Astrocyte of the cerebellum (primary cell): ENCODE measurements at regions not wholly inside any gene's neighbourhood (a gene's known extent, or its start where the extent isn't known, plus 50 kb on each side); places are given as distances from the start of the nearest gene placed in this dataset.

Source experiments
- DNase-seq: peaks from one replicate; pipeline ENCODE4 v3.0.0-alpha.2; 2011; ENCODE audit warnings: low read depth
- H3K4me3 ChIP-seq: 2 replicates; pipeline ENCODE4 v1.5.1; 2011; ENCODE audit warnings: mild to moderate bottlenecking, low read depth, low read length, moderate library complexity
- in situ Hi-C: cut with HindIII; loops from 2 replicates; pipeline ENCODE4 v1.10.0; 2017; ENCODE audit warnings: low sequenced_read_pairs
- TF ChIP-seq, protein P1 (sequence below): IDR thresholded peaks from 2 replicates; pipeline ENCODE4 v1.5.1; 2012; ENCODE audit warnings: low read length, low read depth, moderate library complexity, mild to moderate bottlenecking; ENCODE audit errors: missing control alignments

DNA sequence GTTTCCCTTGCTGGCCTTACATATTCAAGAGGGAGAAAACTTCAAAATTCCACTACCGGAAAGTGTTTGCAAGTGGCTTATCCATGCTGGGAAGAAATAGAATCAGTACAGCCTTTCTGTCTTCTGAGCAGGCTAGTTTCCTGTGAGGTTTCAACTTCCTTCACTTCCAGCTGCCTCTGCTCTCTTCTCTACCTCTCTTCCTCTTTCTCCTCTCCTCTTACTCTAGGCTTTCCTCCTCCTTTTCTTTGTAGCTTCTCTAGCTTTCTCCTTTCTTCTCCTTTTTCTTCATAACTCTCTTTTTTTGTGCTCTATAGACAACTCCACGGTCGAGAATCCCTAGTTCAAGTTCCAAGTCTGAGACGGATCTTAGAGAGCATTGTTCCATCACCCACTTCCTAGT is 421.8 kb downstream of the ETS1 start:
- DNase-seq, result no peak
- TF ChIP-seq, protein P1, sequence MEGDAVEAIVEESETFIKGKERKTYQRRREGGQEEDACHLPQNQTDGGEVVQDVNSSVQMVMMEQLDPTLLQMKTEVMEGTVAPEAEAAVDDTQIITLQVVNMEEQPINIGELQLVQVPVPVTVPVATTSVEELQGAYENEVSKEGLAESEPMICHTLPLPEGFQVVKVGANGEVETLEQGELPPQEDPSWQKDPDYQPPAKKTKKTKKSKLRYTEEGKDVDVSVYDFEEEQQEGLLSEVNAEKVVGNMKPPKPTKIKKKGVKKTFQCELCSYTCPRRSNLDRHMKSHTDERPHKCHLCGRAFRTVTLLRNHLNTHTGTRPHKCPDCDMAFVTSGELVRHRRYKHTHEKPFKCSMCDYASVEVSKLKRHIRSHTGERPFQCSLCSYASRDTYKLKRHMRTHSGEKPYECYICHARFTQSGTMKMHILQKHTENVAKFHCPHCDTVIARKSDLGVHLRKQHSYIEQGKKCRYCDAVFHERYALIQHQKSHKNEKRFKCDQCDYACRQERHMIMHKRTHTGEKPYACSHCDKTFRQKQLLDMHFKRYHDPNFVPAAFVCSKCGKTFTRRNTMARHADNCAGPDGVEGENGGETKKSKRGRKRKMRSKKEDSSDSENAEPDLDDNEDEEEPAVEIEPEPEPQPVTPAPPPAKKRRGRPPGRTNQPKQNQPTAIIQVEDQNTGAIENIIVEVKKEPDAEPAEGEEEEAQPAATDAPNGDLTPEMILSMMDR, result no peak
- no peak overlapping the region for H3K4me3 ChIP-seq
- in situ Hi-C loops, result no loop called here

DNA sequence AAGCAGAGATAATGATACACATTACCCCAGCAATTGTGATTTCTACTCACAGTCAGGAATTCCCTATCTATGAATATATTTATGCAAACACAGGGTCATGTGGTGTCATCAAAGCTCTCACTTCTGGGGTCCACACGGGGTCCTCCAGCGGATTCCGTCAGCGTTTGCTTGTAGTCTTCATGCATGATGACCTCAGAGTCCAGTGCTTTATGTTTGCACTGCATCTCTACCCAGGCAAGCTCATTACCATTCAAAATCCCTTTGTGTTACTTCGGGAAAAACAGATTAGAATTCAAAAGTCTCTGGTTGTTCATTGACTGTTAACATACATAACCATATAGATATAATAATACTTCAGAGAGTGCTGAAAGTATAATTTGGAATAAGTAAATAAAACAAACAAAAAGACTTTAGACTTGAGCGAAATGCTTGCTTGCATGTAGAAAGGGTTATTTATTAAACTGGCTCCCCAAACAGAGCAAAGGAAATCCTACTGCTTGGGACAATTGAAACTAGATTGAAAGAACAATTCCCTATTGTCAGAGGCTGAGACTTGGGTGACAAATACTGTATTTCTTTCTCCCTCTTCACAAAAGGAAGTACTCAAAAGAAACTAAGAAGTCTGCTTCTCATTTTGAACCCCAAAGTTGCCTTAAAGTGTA is 423.1 kb downstream of the ETS1 start:
- no peak for DNase-seq
- in situ Hi-C loops, result no loop called here
- H3K4me3 ChIP-seq, result no peak overlapping the region
- TF ChIP-seq, protein P1, result no peak

DNA sequence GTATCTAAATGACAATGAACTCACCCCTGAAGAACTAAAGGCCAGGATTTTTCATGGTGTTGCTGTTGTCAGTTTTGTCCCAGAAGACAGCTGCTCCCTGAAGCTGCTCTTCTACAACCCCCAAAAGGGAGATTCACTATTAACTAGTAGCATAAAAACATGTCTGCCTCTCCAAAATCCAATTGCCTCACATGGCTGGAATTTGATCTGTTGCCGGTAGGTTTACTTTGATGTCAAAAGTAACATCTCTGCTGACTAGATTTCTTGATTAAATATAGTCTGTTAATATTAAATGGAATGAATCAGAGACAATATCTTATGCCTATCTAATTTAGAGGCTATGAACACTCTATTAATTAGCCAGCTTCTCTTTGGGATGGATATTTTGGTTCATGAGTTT is 425.4 kb downstream of the ETS1 start:
- TF ChIP-seq, protein P1, result no peak
- in situ Hi-C loops, result no loop called here
- DNase-seq, result no peak
- H3K4me3 ChIP-seq, result no peak overlapping the region

DNA sequence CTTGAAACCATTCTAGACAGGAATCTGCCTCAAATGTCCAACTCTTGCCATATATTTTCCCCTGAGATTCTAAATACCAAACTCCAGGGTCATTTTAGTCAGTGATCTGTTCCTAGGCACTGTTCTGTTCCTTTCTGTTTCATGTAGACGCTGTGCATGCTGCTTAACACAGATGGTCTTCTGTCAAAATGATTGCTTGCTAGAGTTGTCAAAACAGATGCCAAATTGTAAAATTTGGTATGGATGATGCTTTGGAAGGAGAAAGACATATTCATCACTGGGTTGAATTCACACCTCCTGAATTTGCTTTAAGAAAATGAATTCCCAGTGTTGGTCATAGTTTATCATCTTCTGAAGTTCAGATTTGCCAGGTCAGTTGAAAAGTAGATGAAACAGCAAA is 425.9 kb downstream of the ETS1 start:
- no peak for DNase-seq
- no peak overlapping the region for H3K4me3 ChIP-seq
- in situ Hi-C loops, result no loop called here
- TF ChIP-seq, protein P1, result no peak

DNA sequence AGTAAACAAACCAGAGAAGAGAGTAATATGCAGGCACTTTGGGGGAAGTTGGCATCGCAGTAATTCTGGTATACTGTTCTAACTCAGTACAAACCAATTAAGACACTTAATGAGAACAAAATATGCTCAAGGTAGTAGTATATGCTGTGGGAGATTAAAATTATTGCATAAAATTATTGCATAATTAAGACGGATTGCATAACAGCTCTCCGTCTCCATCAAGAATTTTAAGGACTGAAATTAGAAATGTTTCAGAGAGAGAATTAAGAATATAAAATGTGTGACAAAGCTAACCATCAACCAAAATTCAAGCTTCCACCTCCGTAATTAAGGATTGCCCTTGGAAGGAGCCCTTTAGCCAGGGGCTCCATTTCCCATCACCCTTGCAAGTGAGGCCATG is 428.5 kb downstream of the ETS1 start:
- no peak for DNase-seq
- in situ Hi-C loops, result loop anchor here (10.0 kb wide), 1 partner anchor 676 kb away; no protein-coding TSS in a partner anchor
- H3K4me3 ChIP-seq, result no peak overlapping the region
- TF ChIP-seq, protein P1, result no peak

DNA sequence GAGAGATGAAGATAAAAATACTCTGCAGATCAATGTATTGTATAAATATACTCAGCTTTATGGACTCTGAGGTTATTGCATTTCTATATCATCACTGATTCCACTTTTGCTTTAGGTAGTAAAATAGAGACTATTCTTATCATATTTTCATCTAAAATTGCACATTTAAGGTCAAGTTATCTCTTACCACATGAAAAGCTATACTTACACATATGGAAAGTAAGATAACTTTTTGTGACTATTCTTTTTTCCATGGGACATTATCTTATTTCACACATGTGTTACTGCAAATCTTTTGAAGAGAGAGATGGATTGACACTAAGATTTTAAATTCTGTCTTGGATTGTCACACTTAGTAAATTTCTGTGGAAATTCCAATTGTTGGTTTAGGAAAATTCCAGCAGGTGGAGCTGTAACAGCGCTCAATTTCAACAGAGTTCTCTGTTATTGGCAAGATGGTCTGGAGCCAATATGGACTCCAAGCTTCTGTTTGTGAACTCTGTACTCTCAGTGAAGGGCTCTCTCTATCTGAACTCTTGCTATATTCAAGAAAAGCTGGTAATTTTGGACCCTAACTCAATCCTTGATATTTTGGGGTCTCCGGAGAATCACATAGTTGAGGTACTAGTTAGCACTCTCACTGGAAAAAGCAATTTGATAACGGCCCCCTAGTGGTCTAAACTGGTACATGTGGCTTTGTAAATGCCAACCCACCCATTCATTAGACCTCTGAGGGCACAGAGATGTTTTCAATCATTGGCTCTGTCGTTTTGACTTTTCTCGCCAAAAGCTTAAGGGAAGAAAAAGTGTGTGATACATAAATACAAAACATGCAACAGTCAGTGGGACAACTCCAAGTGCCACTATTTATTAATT is 429.7 kb downstream of the ETS1 start:
- no peak overlapping the region for H3K4me3 ChIP-seq
- in situ Hi-C loops, result loop anchor here (10.0 kb wide), 1 partner anchor 677 kb away; no protein-coding TSS in a partner anchor
- DNase-seq, result peak; percentile 73
- TF ChIP-seq, protein P1, result peak; percentile 93
